OCI-LY7 (cell line): ENCODE measurements at regions not wholly inside any gene's neighbourhood (a gene's known extent, or its start where the extent isn't known, plus 50 kb on each side); places are given as distances from the start of the nearest gene placed in this dataset.

Experiments
- EZH2phosphoT487 ChIP-seq: fragments of 200-600 bp; sonication (generic); IDR thresholded peaks from 2 replicates; pipeline ENCODE4 v1.6.1; 2018; ENCODE audit warnings: low read depth, borderline replicate concordance, mild to moderate bottlenecking, mixed run types, antibody characterized with exemption, low read length, moderate library complexity, mixed read lengths
- TF ChIP-seq, protein P1 (sequence below): fragments of 200-600 bp; sonication (generic); conservative IDR thresholded peaks from 2 replicates; pipeline ENCODE4 v1.5.1; 2014; ENCODE audit warnings: mild to moderate bottlenecking, antibody characterized with exemption, low read length, moderate library complexity, mixed read lengths

DNA sequence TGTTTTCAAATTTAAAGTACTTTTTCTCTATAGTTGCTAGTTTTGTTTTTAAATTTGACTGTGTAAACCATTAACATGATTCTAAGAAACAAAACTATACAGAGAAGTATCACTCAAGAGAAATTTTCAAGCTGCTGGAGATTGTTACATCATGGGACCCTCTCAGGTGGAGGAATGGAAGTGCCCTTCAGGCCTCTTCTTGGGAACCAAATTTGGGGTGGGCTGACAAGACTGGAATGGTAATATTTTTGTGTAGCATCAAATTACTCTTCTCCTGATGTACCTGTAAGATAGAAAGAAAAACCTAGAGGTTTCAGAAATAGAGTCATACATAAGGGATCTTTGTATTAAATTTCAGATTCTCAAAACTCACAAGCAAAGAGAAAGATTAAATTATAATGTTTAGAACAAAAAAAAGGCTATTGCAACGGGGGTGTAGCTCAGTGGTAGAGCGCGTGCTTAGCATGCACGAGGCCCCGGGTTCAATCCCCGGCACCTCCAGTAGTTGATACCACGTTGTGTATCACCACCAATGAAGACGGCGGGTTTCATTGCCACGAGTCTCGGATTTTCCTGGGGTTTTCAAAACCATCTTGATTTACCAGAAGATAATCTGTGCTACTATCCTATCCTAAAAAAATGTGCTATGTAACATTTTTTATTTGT, 193.7 kb downstream of the GPX5 start:
- TF ChIP-seq, protein P1, sequence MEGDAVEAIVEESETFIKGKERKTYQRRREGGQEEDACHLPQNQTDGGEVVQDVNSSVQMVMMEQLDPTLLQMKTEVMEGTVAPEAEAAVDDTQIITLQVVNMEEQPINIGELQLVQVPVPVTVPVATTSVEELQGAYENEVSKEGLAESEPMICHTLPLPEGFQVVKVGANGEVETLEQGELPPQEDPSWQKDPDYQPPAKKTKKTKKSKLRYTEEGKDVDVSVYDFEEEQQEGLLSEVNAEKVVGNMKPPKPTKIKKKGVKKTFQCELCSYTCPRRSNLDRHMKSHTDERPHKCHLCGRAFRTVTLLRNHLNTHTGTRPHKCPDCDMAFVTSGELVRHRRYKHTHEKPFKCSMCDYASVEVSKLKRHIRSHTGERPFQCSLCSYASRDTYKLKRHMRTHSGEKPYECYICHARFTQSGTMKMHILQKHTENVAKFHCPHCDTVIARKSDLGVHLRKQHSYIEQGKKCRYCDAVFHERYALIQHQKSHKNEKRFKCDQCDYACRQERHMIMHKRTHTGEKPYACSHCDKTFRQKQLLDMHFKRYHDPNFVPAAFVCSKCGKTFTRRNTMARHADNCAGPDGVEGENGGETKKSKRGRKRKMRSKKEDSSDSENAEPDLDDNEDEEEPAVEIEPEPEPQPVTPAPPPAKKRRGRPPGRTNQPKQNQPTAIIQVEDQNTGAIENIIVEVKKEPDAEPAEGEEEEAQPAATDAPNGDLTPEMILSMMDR, result no peak
- no peak for TF ChIP-seq EZH2phosphoT487
